Suprapubic skin (tissue), 4 donors: ENCODE measurements at regions not wholly inside any gene's neighbourhood (a gene's known extent, or its start where the extent isn't known, plus 50 kb on each side); places are given as distances from the start of the nearest gene placed in this dataset.

Experiments
- CTCF ChIP-seq, 2 donors: fragments of 200-600 bp in 1 of 2; fragments of 450-650 bp in 1 of 2; sonication (generic) in 1 of 2; IDR thresholded peaks; one replicate each; pipeline ENCODE4 v1.5.1; 2016 to 2019; ENCODE audit warnings: antibody characterized with exemption in 2 of 2, mild to moderate bottlenecking in 1 of 2, moderate library complexity in 1 of 2
- EP300 ChIP-seq: sonication (generic); formaldehyde crosslinking; IDR thresholded peaks from one replicate; pipeline ENCODE4 v1.6.1; 2017; ENCODE audit warnings: antibody characterized with exemption
- POLR2A ChIP-seq, 2 donors: fragments of 450-650 bp; IDR thresholded peaks; one replicate each; pipeline ENCODE4 v1.6.1; 2017; ENCODE audit warnings: antibody characterized with exemption in 2 of 2, mild to moderate bottlenecking in 2 of 2, moderate library complexity in 2 of 2
- POLR2AphosphoS5 ChIP-seq, 3 donors: sonication (generic); formaldehyde crosslinking; IDR thresholded peaks; one replicate each; pipeline ENCODE4 v1.6.1; 2017; ENCODE audit warnings: antibody characterized with exemption in 3 of 3

- no peak for TF ChIP-seq CTCF (IDR thresholded peaks at IDR 0.05)
- no peak for TF ChIP-seq POLR2A (IDR thresholded peaks at IDR 0.05)
- TF ChIP-seq EP300, result no peak
- no peak for TF ChIP-seq POLR2AphosphoS5 (IDR thresholded peaks at IDR 0.05)
Measured at GRCh38 chr21:14736672-14737071, 190.6 kb upstream of the SAMSN1 start.
